K562 (cell line): ENCODE measurements at regions not wholly inside any gene's neighbourhood (a gene's known extent, or its start where the extent isn't known, plus 50 kb on each side); places are given as distances from the start of the nearest gene placed in this dataset.

Experiments used
- ATAC-seq: fragments of 200-7000 bp; cut with Tn5 transposase; 3 replicates; pipeline ENCODE4 v1.9.1; 2020; ENCODE audit warnings: moderate library complexity
- BruUV-seq: library from RNA; stranded (reverse); fragments of 400-500 nt; replicated peaks from 2 replicates; lab custom pipeline; 2021; lab: Mats Ljungman, UMichigan
- CTCF ChIA-PET: fragments of 300-600 bp; formaldehyde crosslinking; extraction: SDS; loops from one replicate; lab custom pipeline; 2021; ENCODE audit warnings: low intra/inter-chr PET ratio; lab: Yijun Ruan, JAX
- POLR2A ChIA-PET: fragments of 300-600, 350-650 bp; sonication (Branson Sonifier 250); formaldehyde crosslinking; extraction: SDS; loops from one replicate; lab custom pipeline; 2021; ENCODE audit warnings: antibody characterized with exemption, inconsistent platforms; lab: Yijun Ruan, JAX
- DNase-seq, 4 experiments: peaks; one replicate each; pipeline versions ENCODE4 v3.0.0 to v3.0.0-alpha.2; 2011 to 2018; ENCODE audit warnings: low spot score in 3 of 4, mixed read lengths in 3 of 4; ENCODE audit errors: extremely low read depth in 1 of 4
- FAIRE-seq: peaks from 2 replicates; lab custom pipeline; 2011; peaks lifted over from hg19 to GRCh38; lab: Jason Lieb, UNC
- H2AFZ ChIP-seq: 2 replicates; pipeline ENCODE4 v1.6.0; 2011; ENCODE audit warnings: low read depth, low read length, control low read depth, inconsistent platforms
- H3K27ac ChIP-seq: fragments of 200-600 bp; 3 replicates; pipeline ENCODE4 v1.8.0; 2011; ENCODE audit warnings: low read depth, mild to moderate bottlenecking, control low read depth, inconsistent platforms, low read length, moderate library complexity, mixed read lengths; ENCODE audit errors: extremely low read depth
- H3K27me3 ChIP-seq, 2 experiments: fragments of 300-600 bp in 1 of 2; 2 replicates in 1 of 2; 3 replicates in 1 of 2; pipeline versions ENCODE4 v1.6.0 to v1.8.0; 2011; ENCODE audit warnings: inconsistent platforms in 2 of 2, low read length in 2 of 2, mild to moderate bottlenecking in 1 of 2, mixed read lengths in 1 of 2, moderate library complexity in 1 of 2; ENCODE audit not compliant: control insufficient read depth in 2 of 2, insufficient read depth in 2 of 2
- H3K36me3 ChIP-seq: fragments of 300-600 bp; 3 replicates; pipeline ENCODE4 v1.8.0; 2011; ENCODE audit warnings: mild to moderate bottlenecking, low read length, inconsistent platforms; ENCODE audit not compliant: control insufficient read depth, insufficient read depth
- H3K4me1 ChIP-seq, 2 experiments: fragments of 200-600 bp in 1 of 2; replicated peaks in 1 of 2; 2 replicates in 1 of 2; 3 replicates in 1 of 2; pipeline versions ENCODE4 v1.5.1 to v1.8.0; 2011; ENCODE audit warnings: inconsistent platforms in 2 of 2, low read length in 2 of 2, mild to moderate bottlenecking in 1 of 2, mixed read lengths in 1 of 2, moderate library complexity in 1 of 2; ENCODE audit not compliant: control insufficient read depth in 2 of 2, insufficient read depth in 2 of 2
- H3K4me2 ChIP-seq: 2 replicates; pipeline ENCODE4 v1.6.1; 2011; ENCODE audit warnings: low read length, control low read depth, inconsistent platforms, mixed read lengths; ENCODE audit not compliant: insufficient read depth
- H3K4me3 ChIP-seq: fragments of 200-600 bp; sonication (generic), shearing (Covaris generic); 2 replicates; pipeline ENCODE4 v1.5.1; 2016; ENCODE audit warnings: control low read depth, inconsistent platforms
- H3K79me2 ChIP-seq: fragments of 200-600 bp; 3 replicates; pipeline ENCODE4 v1.8.0; 2011; ENCODE audit warnings: low read length, inconsistent platforms; ENCODE audit not compliant: control insufficient read depth, insufficient read depth
- H3K9ac ChIP-seq, 2 experiments: 2 replicates each; pipeline versions ENCODE4 v1.6.0 to v1.6.1; 2011; ENCODE audit warnings: low read depth in 2 of 2, low read length in 2 of 2, control low read depth in 1 of 2, inconsistent platforms in 1 of 2, mild to moderate bottlenecking in 1 of 2, mixed read lengths in 1 of 2; ENCODE audit not compliant: insufficient read depth in 1 of 2
- H3K9me1 ChIP-seq: one replicate; pipeline ENCODE4 v1.6.0; 2011; ENCODE audit warnings: inconsistent platforms, mild to moderate bottlenecking, low read length, moderate library complexity; ENCODE audit not compliant: control insufficient read depth, insufficient read depth
- H3K9me3 ChIP-seq: replicated peaks from 2 replicates; pipeline ENCODE4 v1.5.1; 2011; ENCODE audit warnings: low read depth, low read length, inconsistent platforms; ENCODE audit not compliant: control insufficient read depth, insufficient read depth
- H4K20me1 ChIP-seq: replicated peaks from 2 replicates; pipeline ENCODE4 v1.6.1; 2011; ENCODE audit warnings: low read length, inconsistent platforms, mixed read lengths; ENCODE audit not compliant: control insufficient read depth, insufficient read depth
- CEBPG ChIP-seq, 3 experiments: fragments of 200-800 bp in 1 of 3; sonication (Bioruptor generic) in 1 of 3; sonication (generic) in 1 of 3; formaldehyde crosslinking in 1 of 3; IDR thresholded peaks in 2 of 3; conservative IDR thresholded peaks in 1 of 3; 2 replicates each; pipeline versions ENCODE4 v1.6.1 to v1.8.0; 2016 to 2022; ENCODE audit warnings: missing compliant biosample characterization in 2 of 3, missing genetic modification characterization in 2 of 3, mild to moderate bottlenecking in 1 of 3, missing genetic modification reagents in 1 of 3
- ERF ChIP-seq: fragments of 450-650 bp; formaldehyde crosslinking; IDR thresholded peaks from 2 replicates; pipeline ENCODE4 v1.4.0; 2020; ENCODE audit warnings: mild to moderate bottlenecking, mixed read lengths
- HSF4 ChIP-seq: fragments of 250-450 bp; sonication (Bioruptor Pico); IDR thresholded peaks from 2 replicates; pipeline ENCODE4 v2.1.2; 2022; ENCODE audit warnings: mild to moderate bottlenecking, moderate library complexity, borderline replicate concordance
- SRSF3 ChIP-seq: fragments of 200-400 bp; formaldehyde crosslinking; IDR thresholded peaks from 2 replicates; pipeline ENCODE4 v1.6.1; 2016; ENCODE audit warnings: mild to moderate bottlenecking, low read length, moderate library complexity; ENCODE audit not compliant: insufficient read depth
- WGBS: fragments of 100-300 bp; shearing (Covaris generic); methylation state at CpG from one replicate; pipeline ENCODE4 v1.1.6; 2016; ENCODE audit warnings: low coverage, mixed read lengths; ENCODE audit not compliant: insufficient coverage; ENCODE audit errors: missing lambda C conversion rate; 5-methylcytosine and 5-hydroxymethylcytosine counted together
- in situ Hi-C: fragments of 300-500 bp; cut with MboI; formaldehyde crosslinking; loops from 4 replicates; pipeline ENCODE4 v1.15.0; 2018; ENCODE audit warnings: inconsistent platforms, mixed read lengths
- intact Hi-C: fragments of 100-400 bp; cut with micrococcal nuclease; formaldehyde crosslinking; loops from 2 replicates; pipeline ENCODE4 v1.14.2; 2022
- TF ChIP-seq, protein P1 (sequence below): fragments of 250-450 bp; sonication (Bioruptor Pico); IDR thresholded peaks from 2 replicates; pipeline ENCODE4 v1.4.0; 2020

DNA sequence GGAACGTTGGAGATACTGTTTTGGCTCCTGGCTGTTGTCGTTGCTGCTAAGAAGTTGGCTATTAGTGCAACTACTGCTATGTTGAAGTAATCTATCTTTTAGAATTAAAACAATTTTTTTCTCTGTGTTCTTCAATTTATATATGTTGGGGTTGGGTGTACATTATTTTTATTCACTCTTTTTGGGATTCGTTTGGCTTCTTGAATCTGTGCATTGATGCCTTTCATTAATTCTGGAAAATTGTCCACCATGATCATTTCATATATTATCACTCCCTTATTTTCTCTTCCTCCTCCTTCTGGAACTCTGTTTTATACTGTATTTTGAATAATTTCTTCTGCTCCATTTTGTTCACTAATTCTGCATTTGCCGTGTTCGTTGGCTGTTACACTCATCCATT is 199.5 kb upstream of the PLET1 start:
- in situ Hi-C loops = no loop called here
- Histone ChIP-seq H4K20me1 (no peaks in the 10 kb centered on the region), H3K27me3 (no peaks in the 10 kb centered on the region), H3K9ac (no peak overlapping the region), H3K9me1 (no peaks in the 10 kb centered on the region), H3K4me1 (no peaks in the 10 kb centered on the region), H3K36me3 (no peaks in the 10 kb centered on the region), H3K9me3 (no peaks in the 10 kb centered on the region), H3K27ac (no peak overlapping the region), H3K4me3 (no peak overlapping the region), H3K79me2 (no peaks in the 10 kb centered on the region), H3K4me2 (no peak overlapping the region), H2AFZ (no peak overlapping the region)
- CTCF ChIA-PET = no interaction called here
- BruUV-seq = no TSS peak
- intact Hi-C loops = no loop called here
- no peak for ATAC-seq
- TF ChIP-seq, protein P1, sequence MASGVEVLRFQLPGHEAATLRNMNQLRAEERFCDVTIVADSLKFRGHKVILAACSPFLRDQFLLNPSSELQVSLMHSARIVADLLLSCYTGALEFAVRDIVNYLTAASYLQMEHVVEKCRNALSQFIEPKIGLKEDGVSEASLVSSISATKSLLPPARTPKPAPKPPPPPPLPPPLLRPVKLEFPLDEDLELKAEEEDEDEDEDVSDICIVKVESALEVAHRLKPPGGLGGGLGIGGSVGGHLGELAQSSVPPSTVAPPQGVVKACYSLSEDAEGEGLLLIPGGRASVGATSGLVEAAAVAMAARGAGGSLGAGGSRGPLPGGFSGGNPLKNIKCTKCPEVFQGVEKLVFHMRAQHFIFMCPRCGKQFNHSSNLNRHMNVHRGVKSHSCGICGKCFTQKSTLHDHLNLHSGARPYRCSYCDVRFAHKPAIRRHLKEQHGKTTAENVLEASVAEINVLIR (CRISPR knock-in tag) = no peak
- TF ChIP-seq SRSF3 (no peak), ERF (CRISPR knock-in tag) (no peak), CEBPG (CRISPR knock-in tag; IDR thresholded peaks at IDR 0.05) (no peak), CEBPG (tag; conservative IDR thresholded peaks at IDR 0.05 in 1 of 2, IDR thresholded peaks at IDR 0.05 in 1 of 2) (no peak), HSF4 (CRISPR knock-in tag) (no peak)
- WGBS = 3% methylated on average over 5 of the region's 5 CpGs
- FAIRE-seq = no peak
- DNase-seq = no peak
- POLR2A ChIA-PET = no interaction called here
